H9 (cell line): ENCODE measurements at regions not wholly inside any gene's neighbourhood (a gene's known extent, or its start where the extent isn't known, plus 50 kb on each side); places are given as distances from the start of the nearest gene placed in this dataset.

ENCODE experiments used
- DNase-seq: peaks from one replicate; pipeline ENCODE4 v3.0.0-alpha.2; 2017
- H2AFZ ChIP-seq: one replicate; pipeline ENCODE4 v1.6.1; 2013; ENCODE audit warnings: mild to moderate bottlenecking, low read length, control low read depth, moderate library complexity
- H2AK5ac ChIP-seq: 2 replicates; pipeline ENCODE4 v1.6.1; 2013; ENCODE audit warnings: low read length, control low read depth, mixed read lengths; ENCODE audit not compliant: insufficient read length
- H2BK120ac ChIP-seq: one replicate; pipeline ENCODE4 v1.6.1; 2013; ENCODE audit warnings: low read depth, mild to moderate bottlenecking, low read length, control low read depth, inconsistent platforms; ENCODE audit not compliant: poor library complexity, severe bottlenecking
- H2BK12ac ChIP-seq: 2 replicates; pipeline ENCODE4 v1.6.1; 2013; ENCODE audit warnings: low read length, control low read depth, mixed read lengths, low read depth; ENCODE audit not compliant: insufficient read length
- H2BK15ac ChIP-seq: 2 replicates; pipeline ENCODE4 v1.6.1; 2013; ENCODE audit warnings: low read depth, low read length, control low read depth
- H2BK20ac ChIP-seq: one replicate; pipeline ENCODE4 v1.6.1; 2013; ENCODE audit warnings: low read depth, mild to moderate bottlenecking, low read length, control low read depth, inconsistent platforms; ENCODE audit not compliant: poor library complexity, severe bottlenecking
- H2BK5ac ChIP-seq: 2 replicates; pipeline ENCODE4 v1.6.1; 2013; ENCODE audit warnings: low read length, control low read depth, mixed read lengths; ENCODE audit not compliant: insufficient read length
- H3K14ac ChIP-seq: 2 replicates; pipeline ENCODE4 v1.6.1; 2013; ENCODE audit warnings: low read length, control low read depth; ENCODE audit not compliant: insufficient read depth
- H3K18ac ChIP-seq: 2 replicates; pipeline ENCODE4 v1.6.1; 2013; ENCODE audit warnings: low read depth, mild to moderate bottlenecking, mixed read lengths, low read length, control low read depth; ENCODE audit not compliant: insufficient read length
- H3K23ac ChIP-seq: 2 replicates; pipeline ENCODE4 v1.6.1; 2013; ENCODE audit warnings: low read length, control low read depth, mixed read lengths, low read depth; ENCODE audit not compliant: insufficient read length
- H3K23me2 ChIP-seq: 2 replicates; pipeline ENCODE4 v1.6.1; 2013; ENCODE audit warnings: low read depth, mild to moderate bottlenecking, mixed read lengths, low read length, control low read depth; ENCODE audit not compliant: insufficient read length, poor library complexity, severe bottlenecking
- H3K27ac ChIP-seq: 2 replicates; pipeline ENCODE4 v1.5.1; 2013; ENCODE audit warnings: low read length, control low read depth, mixed read lengths, low read depth; ENCODE audit not compliant: insufficient read length
- H3K27me3 ChIP-seq: 2 replicates; pipeline ENCODE4 v1.6.1; 2013; ENCODE audit warnings: low read length, control low read depth, inconsistent platforms; ENCODE audit not compliant: insufficient read depth
- H3K4ac ChIP-seq: 2 replicates; pipeline ENCODE4 v1.6.1; 2013; ENCODE audit warnings: low read depth, mild to moderate bottlenecking, control low read depth, inconsistent platforms, low read length, moderate library complexity
- H3K4me1 ChIP-seq: 2 replicates; pipeline ENCODE4 v1.6.1; 2013; ENCODE audit warnings: low read length, control low read depth, inconsistent platforms; ENCODE audit not compliant: insufficient read depth
- H3K4me2 ChIP-seq: 2 replicates; pipeline ENCODE4 v1.6.1; 2013; ENCODE audit warnings: low read length, control low read depth, mixed read lengths; ENCODE audit not compliant: insufficient read length, insufficient read depth
- H3K56ac ChIP-seq: 2 replicates; pipeline ENCODE4 v1.6.1; 2013; ENCODE audit warnings: low read depth, mild to moderate bottlenecking, mixed read lengths, low read length, control low read depth; ENCODE audit not compliant: insufficient read length
- H3K79me1 ChIP-seq: 2 replicates; pipeline ENCODE4 v1.6.1; 2013; ENCODE audit warnings: low read depth, mild to moderate bottlenecking, moderate library complexity, low read length, control low read depth, inconsistent platforms; ENCODE audit not compliant: insufficient read depth, poor library complexity, severe bottlenecking
- H3K79me2 ChIP-seq: 2 replicates; pipeline ENCODE4 v1.6.1; 2013; ENCODE audit warnings: low read length, control low read depth, inconsistent platforms; ENCODE audit not compliant: insufficient read depth
- H3K9ac ChIP-seq: 2 replicates; pipeline ENCODE4 v1.6.1; 2013; ENCODE audit warnings: low read length, control low read depth, mixed read lengths; ENCODE audit not compliant: insufficient read length; ENCODE audit errors: extremely low read depth
- H3K9me3 ChIP-seq: one replicate; pipeline ENCODE4 v1.6.1; 2013; ENCODE audit warnings: low read depth, low read length, inconsistent platforms; ENCODE audit not compliant: control insufficient read depth
- H3T11ph ChIP-seq: one replicate; pipeline ENCODE4 v1.6.1; 2013; ENCODE audit warnings: mild to moderate bottlenecking, low read length, control low read depth, inconsistent platforms
- H4K20me1 ChIP-seq: one replicate; pipeline ENCODE4 v1.6.1; 2013; ENCODE audit not compliant: control insufficient read depth, insufficient read length, insufficient read depth
- H4K5ac ChIP-seq: 2 replicates; pipeline ENCODE4 v1.6.1; 2013; ENCODE audit warnings: low read depth, mild to moderate bottlenecking, mixed read lengths, low read length, control low read depth; ENCODE audit not compliant: insufficient read length
- H4K8ac ChIP-seq: replicated peaks from 2 replicates; pipeline ENCODE4 v1.6.1; 2013; ENCODE audit warnings: low read length, control low read depth, mixed read lengths, low read depth; ENCODE audit not compliant: insufficient read length
- H4K91ac ChIP-seq: 2 replicates; pipeline ENCODE4 v1.6.1; 2013; ENCODE audit warnings: low read depth, mild to moderate bottlenecking, moderate library complexity, mixed read lengths, low read length, control low read depth; ENCODE audit not compliant: insufficient read length
- H3K27ac Mint-ChIP-seq, 3 experiments: 2 replicates in 2 of 3; 3 replicates in 1 of 3; pipeline ENCODE4 v1.8.0; 2020 to 2021; ENCODE audit warnings: mixed read lengths in 3 of 3, mild to moderate bottlenecking in 1 of 3, moderate library complexity in 1 of 3
- H3K27me3 Mint-ChIP-seq: 2 replicates; pipeline ENCODE4 v1.8.0; 2021; ENCODE audit warnings: low read depth, mild to moderate bottlenecking, moderate library complexity, mixed read lengths
- H3K36me3 Mint-ChIP-seq, 3 experiments: 2 replicates in 2 of 3; 3 replicates in 1 of 3; pipeline ENCODE4 v1.8.0; 2020 to 2021; ENCODE audit warnings: low read depth in 3 of 3, mixed read lengths in 3 of 3; ENCODE audit not compliant: insufficient read depth in 1 of 3
- H3K4me1 Mint-ChIP-seq, 2 experiments: 2 replicates each; pipeline ENCODE4 v1.8.0; 2020; ENCODE audit warnings: mixed read lengths in 2 of 2
- H3K4me3 Mint-ChIP-seq, 2 experiments: 2 replicates in 1 of 2; 3 replicates in 1 of 2; pipeline ENCODE4 v1.8.0; 2020 to 2021; ENCODE audit warnings: mild to moderate bottlenecking in 2 of 2, mixed read lengths in 2 of 2, moderate library complexity in 1 of 2
- H3K9me3 Mint-ChIP-seq, 2 experiments: 2 replicates in 1 of 2; 3 replicates in 1 of 2; pipeline ENCODE4 v1.8.0; 2020; ENCODE audit warnings: mild to moderate bottlenecking in 2 of 2, mixed read lengths in 2 of 2, moderate library complexity in 1 of 2
- CTCF ChIP-seq: fragments of 200-600 bp; sonication (generic); conservative IDR thresholded peaks from 3 replicates; pipeline ENCODE4 v1.8.0; 2021; ENCODE audit warnings: antibody characterized with exemption, mild to moderate bottlenecking
- WGBS: extraction: QIAGEN DNeasy Blood & Tissue Kit; methylation state at CpG from one replicate; pipeline ENCODE4 v1.1.7; 2013; ENCODE audit warnings: missing lambda C conversion rate, low lambda C conversion rate, mixed read lengths; ENCODE audit not compliant: insufficient read length; ENCODE audit errors: extremely low coverage; 5-methylcytosine and 5-hydroxymethylcytosine counted together

- Histone ChIP-seq H2BK12ac (no peak overlapping the region), H4K20me1 (no peaks in the 10 kb centered on the region), H3K23ac (no peak overlapping the region), H3K18ac (no peak overlapping the region), H3K9me3 (no peaks in the 10 kb centered on the region), H2BK15ac (no peak overlapping the region), H3K27ac (no peak overlapping the region), H3K9ac (no peak overlapping the region), H4K5ac (no peak overlapping the region), H3K4ac (no peak overlapping the region), H3K23me2 (no peaks in the 10 kb centered on the region), H2BK5ac (no peak overlapping the region), H3T11ph (no peak overlapping the region), H4K91ac (no peak overlapping the region), H3K4me2 (no peak overlapping the region), H2AK5ac (no peak overlapping the region), H2BK20ac (no peak overlapping the region), H3K79me2 (no peaks in the 10 kb centered on the region), H2BK120ac (no peak overlapping the region), H3K4me1 (peaks cover 4% of the 10 kb centered on the region; the same call in 1 of the 2 replicates), H3K27me3 (no peaks in the 10 kb centered on the region), H3K79me1 (no peaks in the 10 kb centered on the region), H2AFZ (no peak overlapping the region), H3K56ac (no peak overlapping the region), H4K8ac (no peak overlapping the region), H3K14ac (no peak overlapping the region)
- no CpG with 5 or more reads among the region's 3 CpGs for WGBS
- no peaks in the 10 kb centered on the region for H3K27me3 Mint-ChIP-seq
- no peak overlapping the region for H3K4me3 Mint-ChIP-seq
- H3K9me3 Mint-ChIP-seq, result no peaks in the 10 kb centered on the region
- no peak for TF ChIP-seq CTCF
- DNase-seq, result no peak
- no peaks in the 10 kb centered on the region; a peak in 2 of 7 replicates for H3K36me3 Mint-ChIP-seq
- peaks cover 17 to 18% of the 10 kb centered on the region in 2 experiments for H3K4me1 Mint-ChIP-seq
- no peak overlapping the region for H3K27ac Mint-ChIP-seq
These were observed 547.5 kb upstream of the TNP1 start for GRCh38 chr2:217407362-217407761.
